ES-I3 (cell line): ENCODE measurements at regions not wholly inside any gene's neighbourhood (a gene's known extent, or its start where the extent isn't known, plus 50 kb on each side); places are given as distances from the start of the nearest gene placed in this dataset.

Experiments used
- H3K36me3 ChIP-seq: 2 replicates; pipeline ENCODE4 v1.6.1; 2013; ENCODE audit warnings: mild to moderate bottlenecking, low read length, control low read depth, moderate library complexity; ENCODE audit not compliant: insufficient read depth
- H3K4me1 ChIP-seq: 2 replicates; pipeline ENCODE4 v1.6.1; 2013; ENCODE audit warnings: mild to moderate bottlenecking, control low read depth, low read length; ENCODE audit not compliant: insufficient read depth
- H3K9ac ChIP-seq: 2 replicates; pipeline ENCODE4 v1.6.1; 2013; ENCODE audit warnings: low read depth, mild to moderate bottlenecking, low read length, moderate library complexity
- H3K9me3 ChIP-seq: 2 replicates; pipeline ENCODE4 v1.6.1; 2013; ENCODE audit warnings: mild to moderate bottlenecking, low read length, moderate library complexity; ENCODE audit not compliant: control insufficient read depth, insufficient read depth

DNA sequence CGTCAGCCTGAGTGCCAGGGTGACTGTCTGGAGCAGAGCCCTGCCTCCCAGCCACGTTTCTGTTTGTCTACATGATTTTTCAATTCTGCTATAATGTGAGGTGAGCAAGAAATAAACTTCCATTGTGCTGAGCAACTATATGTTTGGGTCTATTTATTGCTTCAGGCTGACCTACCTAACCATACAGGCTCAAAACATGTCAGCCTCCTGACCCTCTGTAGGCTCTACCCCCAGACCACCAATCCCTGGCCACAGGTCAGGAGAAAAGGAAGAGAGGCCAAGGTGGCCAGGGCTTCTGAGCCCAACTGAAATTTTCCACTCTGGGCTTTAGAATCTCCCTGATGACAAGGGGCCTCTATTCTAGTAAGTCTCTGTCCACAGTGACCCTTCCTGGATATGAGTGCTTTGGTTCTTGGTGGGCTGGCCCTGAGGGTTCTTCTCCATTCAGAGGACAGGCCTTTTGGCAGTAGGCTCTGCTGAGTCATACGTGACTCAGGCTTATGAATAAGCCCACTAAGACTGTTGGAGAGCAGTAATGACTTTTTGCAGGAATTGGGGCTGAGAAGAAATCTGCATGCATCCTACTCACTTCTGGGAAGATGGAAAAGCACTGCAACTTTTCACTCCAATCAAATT is 117.2 kb upstream of the TBCA start:
- Histone ChIP-seq H3K36me3 (no peaks in the 10 kb centered on the region), H3K4me1 (peaks cover 5% of the 10 kb centered on the region; the same call in 1 of the 2 replicates), H3K9me3 (no peaks in the 10 kb centered on the region), H3K9ac (no peak overlapping the region)

GRCh38 chr5:77892061-77893010 is 116.2 kb upstream of the TBCA start:
- Histone ChIP-seq H3K36me3 (no peaks in the 10 kb centered on the region), H3K9ac (no peak overlapping the region), H3K9me3 (no peaks in the 10 kb centered on the region), H3K4me1 (peaks cover 5% of the 10 kb centered on the region; the same call in 1 of the 2 replicates)

GRCh38 chr5:77885519-77885918 is 109.4 kb upstream of the TBCA start:
- no peaks in the 10 kb centered on the region for H3K36me3 ChIP-seq
- H3K9me3 ChIP-seq = no peaks in the 10 kb centered on the region
- H3K4me1 ChIP-seq = peaks cover 8% of the 10 kb centered on the region; the same call in 1 of the 2 replicates
- no peak overlapping the region for H3K9ac ChIP-seq

GRCh38 chr5:77882670-77883257 is 106.6 kb upstream of the TBCA start:
- H3K9me3 ChIP-seq = no peaks in the 10 kb centered on the region
- no peak overlapping the region for H3K9ac ChIP-seq
- H3K4me1 ChIP-seq = peaks cover 12% of the 10 kb centered on the region; the same call in 1 of the 2 replicates
- no peaks in the 10 kb centered on the region for H3K36me3 ChIP-seq

DNA sequence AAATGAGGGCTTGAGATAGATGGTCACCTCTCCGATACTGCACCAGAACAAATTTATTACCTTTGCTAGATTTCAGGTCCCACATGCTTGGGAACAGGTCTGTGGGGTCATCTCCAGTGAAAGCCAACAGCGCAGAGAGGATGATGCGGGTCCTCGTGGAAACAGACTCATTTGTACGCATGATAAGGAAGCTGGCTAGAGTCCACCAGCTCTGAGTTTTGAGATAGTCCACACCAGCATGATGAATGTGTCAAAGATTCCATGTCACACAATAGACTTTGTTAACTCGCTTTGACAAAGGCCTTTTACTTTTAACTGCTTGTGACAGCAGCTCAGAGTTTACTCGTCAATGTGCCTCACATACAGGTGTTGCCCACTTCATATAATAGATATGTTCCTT is 105.4 kb upstream of the TBCA start:
- Histone ChIP-seq H3K9ac (no peak overlapping the region), H3K9me3 (no peaks in the 10 kb centered on the region), H3K4me1 (peaks cover 12% of the 10 kb centered on the region; the same call in 1 of the 2 replicates), H3K36me3 (no peaks in the 10 kb centered on the region)

DNA sequence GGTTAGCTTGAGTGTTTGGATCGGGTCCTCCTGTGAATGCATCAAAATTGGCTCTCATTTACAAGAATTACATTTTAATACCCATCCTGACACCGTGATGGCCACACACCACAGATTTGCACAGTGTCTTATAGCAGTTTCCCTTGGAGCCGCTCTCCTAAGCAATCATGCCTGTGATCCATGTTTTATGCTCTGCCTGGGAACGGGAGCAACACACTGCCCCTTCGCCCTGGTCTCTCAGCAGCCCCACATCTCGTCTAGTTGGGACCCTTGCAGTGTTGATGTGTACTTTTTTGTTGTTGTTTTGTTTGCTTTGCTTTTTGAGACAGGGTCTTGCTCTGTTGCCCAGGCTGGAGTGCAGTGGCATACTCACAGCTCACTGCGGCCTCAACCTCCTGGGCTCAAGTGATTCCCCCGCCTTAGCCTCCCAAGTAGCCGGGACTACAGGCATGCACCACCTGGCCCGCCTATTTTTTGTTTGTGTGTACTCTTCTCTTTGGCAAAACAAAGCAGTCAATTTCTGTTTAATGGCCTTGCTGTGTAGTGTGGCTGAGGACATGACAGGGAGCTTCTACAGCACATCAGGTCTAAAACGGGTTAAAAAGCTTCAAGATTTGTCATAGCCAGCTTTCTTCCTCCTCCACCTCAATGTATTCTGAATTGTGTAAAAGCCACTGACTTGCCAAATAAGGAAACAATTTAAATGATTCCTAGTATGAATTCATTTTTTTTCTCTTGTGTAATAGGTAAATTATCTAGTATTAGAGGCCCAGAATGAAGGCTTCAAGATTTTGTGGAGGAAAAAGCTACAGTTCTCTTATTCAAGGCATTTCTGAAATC is 101.6 kb upstream of the TBCA start:
- Histone ChIP-seq H3K9ac (no peak overlapping the region), H3K4me1 (peaks cover 6% of the 10 kb centered on the region; the same call in 1 of the 2 replicates), H3K9me3 (no peaks in the 10 kb centered on the region), H3K36me3 (no peaks in the 10 kb centered on the region)

DNA sequence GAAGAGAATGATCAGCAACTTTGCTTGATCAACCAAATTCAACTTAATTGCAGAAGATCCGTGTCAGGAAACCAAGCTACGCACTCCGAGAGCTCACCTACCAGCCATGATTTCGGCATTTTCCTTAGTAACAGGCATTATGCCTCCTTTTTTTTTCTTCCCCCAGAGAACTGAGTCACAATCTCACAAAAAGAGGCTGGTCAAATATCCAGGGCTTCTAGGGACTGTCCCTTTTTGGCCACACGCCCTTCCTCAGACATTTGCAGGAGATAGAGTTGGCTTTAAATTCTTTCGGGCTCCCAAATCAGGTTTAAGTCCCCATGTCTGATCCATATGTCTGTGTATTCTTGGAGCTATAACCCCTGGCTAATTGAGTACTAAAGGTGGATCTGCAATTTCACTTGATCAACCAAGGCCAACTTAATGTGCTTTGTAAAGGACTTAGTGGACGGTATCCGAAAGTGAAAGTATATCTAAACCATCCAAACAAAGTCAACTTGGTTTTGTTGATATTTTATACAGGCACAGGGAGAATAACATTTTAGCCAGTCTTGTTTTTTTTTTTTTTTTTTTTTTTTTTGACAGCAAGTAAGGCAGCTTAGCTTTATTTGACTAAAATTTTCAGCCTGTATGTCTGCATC is 100.8 kb upstream of the TBCA start:
- no peaks in the 10 kb centered on the region for H3K9me3 ChIP-seq
- H3K36me3 ChIP-seq = no peaks in the 10 kb centered on the region
- H3K9ac ChIP-seq = no peak overlapping the region
- peaks cover 6% of the 10 kb centered on the region; the same call in 1 of the 2 replicates for H3K4me1 ChIP-seq

- Histone ChIP-seq H3K36me3 (no peaks in the 10 kb centered on the region), H3K4me1 (peaks cover 11% of the 10 kb centered on the region; the same call in 1 of the 2 replicates), H3K9ac (no peak overlapping the region), H3K9me3 (no peaks in the 10 kb centered on the region)
Measured at GRCh38 chr5:77876316-77876715, 100.2 kb upstream of the TBCA start.

GRCh38 chr5:77874691-77875090 is 98.6 kb upstream of the TBCA start:
- Histone ChIP-seq H3K9me3 (no peaks in the 10 kb centered on the region), H3K4me1 (peaks cover 5% of the 10 kb centered on the region; the same call in 1 of the 2 replicates), H3K9ac (no peak overlapping the region), H3K36me3 (no peaks in the 10 kb centered on the region)

- Histone ChIP-seq H3K36me3 (no peaks in the 10 kb centered on the region), H3K9me3 (no peaks in the 10 kb centered on the region), H3K9ac (no peak overlapping the region), H3K4me1 (peaks cover 5% of the 10 kb centered on the region; the same call in 1 of the 2 replicates)
Measured at GRCh38 chr5:77873239-77873638, 97.1 kb upstream of the TBCA start.

GRCh38 chr5:77871946-77872345 is 95.8 kb upstream of the TBCA start:
- no peak overlapping the region for H3K9ac ChIP-seq
- H3K4me1 ChIP-seq = peaks cover 5% of the 10 kb centered on the region; the same call in 1 of the 2 replicates
- H3K9me3 ChIP-seq = no peaks in the 10 kb centered on the region
- H3K36me3 ChIP-seq = no peaks in the 10 kb centered on the region

- H3K9me3 ChIP-seq = no peaks in the 10 kb centered on the region
- no peaks in the 10 kb centered on the region for H3K36me3 ChIP-seq
- H3K9ac ChIP-seq = no peak overlapping the region
- 0 out of 2 replicates have a peak, but pooled peaks cover 5% of the 10 kb centered on the region for H3K4me1 ChIP-seq
Measured at GRCh38 chr5:77871016-77871415, 94.9 kb upstream of the TBCA start.

DNA sequence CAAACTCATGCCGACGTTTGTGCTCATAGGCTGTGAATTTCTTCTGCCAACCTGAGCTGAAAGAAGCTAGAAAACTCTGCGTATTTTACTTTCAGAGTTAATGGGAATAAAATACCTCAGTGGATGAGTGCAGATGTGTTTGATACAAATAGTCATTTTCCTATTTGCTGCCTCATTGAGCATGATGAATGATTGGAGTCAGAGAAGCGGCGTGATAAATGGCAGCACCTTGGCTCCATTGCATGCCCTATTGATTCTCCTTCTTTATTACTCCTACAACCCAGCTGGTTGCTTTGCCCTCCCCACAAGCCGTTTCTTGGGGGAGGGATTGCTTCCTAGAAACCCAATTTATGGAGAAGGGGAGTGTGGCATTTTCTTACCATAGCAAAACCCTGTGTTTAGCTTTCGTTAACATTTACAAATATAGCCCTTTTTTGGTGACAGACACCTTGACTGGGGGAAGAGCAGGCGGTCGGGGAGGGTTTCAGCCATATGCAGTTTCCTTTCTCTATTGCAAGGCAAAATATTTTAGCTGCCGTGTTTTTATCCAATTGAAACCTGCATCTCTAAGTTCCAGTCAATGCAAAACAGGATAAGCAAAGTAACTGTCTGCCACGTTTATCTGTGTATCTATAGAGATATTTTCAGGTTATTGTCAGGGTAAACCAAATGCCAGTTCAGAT is 93.1 kb upstream of the TBCA start:
- H3K9ac ChIP-seq = no peak overlapping the region
- H3K9me3 ChIP-seq = no peaks in the 10 kb centered on the region

More for the DNA sequence above, 93.1 kb upstream of the TBCA start:
- no peaks in the 10 kb centered on the region for H3K36me3 ChIP-seq
- 0 out of 2 replicates have a peak, but pooled peaks cover 5% of the 10 kb centered on the region for H3K4me1 ChIP-seq
